Activated T-helper 17 cell treated with anti-CD3 and anti-CD28 coated beads, Interleukin-2, amount 50 U/mL, for 72 hours (primary cell): ENCODE measurements at regions not wholly inside any gene's neighbourhood (a gene's known extent, or its start where the extent isn't known, plus 50 kb on each side); places are given as distances from the start of the nearest gene placed in this dataset.

Experiments used
- ATAC-seq: fragments of 150-1000 bp; cut with Tn5 transposase; replicated peaks from 2 replicates; pipeline ENCODE4 v1.10.0; 2021; ENCODE audit warnings: mild to moderate bottlenecking, moderate library complexity
- H3K27ac Mint-ChIP-seq: one replicate; pipeline ENCODE4 v1.8.0; 2022; ENCODE audit warnings: mixed read lengths
- H3K27me3 Mint-ChIP-seq: one replicate; pipeline ENCODE4 v1.8.0; 2022; ENCODE audit warnings: mixed read lengths
- H3K36me3 Mint-ChIP-seq: one replicate; pipeline ENCODE4 v1.8.0; 2022; ENCODE audit warnings: low read depth, mild to moderate bottlenecking, mixed read lengths
- H3K4me1 Mint-ChIP-seq: one replicate; pipeline ENCODE4 v1.8.0; 2022; ENCODE audit warnings: mixed read lengths
- H3K4me3 Mint-ChIP-seq: one replicate; pipeline ENCODE4 v1.8.0; 2022; ENCODE audit warnings: mild to moderate bottlenecking, mixed read lengths
- H3K9me3 Mint-ChIP-seq: one replicate; pipeline ENCODE4 v1.8.0; 2022; ENCODE audit warnings: mixed read lengths

DNA sequence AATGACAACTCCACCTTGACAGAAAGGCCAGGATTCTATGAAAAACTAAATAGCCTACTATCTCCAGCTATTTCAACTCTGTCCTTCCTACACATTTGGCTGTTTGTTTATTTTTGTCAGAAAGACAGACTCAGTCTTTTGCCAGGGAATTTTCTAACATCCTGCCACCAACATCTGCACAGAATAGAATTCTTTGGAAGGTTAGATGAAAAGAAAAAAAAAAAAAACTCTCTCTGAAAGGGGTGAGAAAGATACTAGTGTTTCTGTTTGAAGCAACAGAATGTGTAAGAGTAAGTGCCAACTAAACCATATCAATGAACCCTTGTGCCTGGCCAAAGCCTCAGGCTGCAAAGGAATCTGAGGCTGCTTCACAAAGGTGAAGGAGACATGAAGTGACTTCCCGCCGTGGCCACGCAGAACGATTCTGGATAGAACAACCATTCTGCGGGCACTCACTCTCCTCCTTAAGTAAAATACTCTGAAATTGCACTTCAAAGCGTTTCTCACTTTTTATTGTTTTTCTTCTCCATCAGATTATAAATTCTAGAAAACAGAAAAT is 498.2 kb downstream of the IRS2 start:
- Mint-ChIP-seq H3K27ac (no peak overlapping the region), H3K27me3 (peaks cover 17% of the 10 kb centered on the region), H3K4me1 (no peaks in the 10 kb centered on the region), H3K9me3 (no peaks in the 10 kb centered on the region), H3K4me3 (no peak overlapping the region), H3K36me3 (no peaks in the 10 kb centered on the region)
- no peak for ATAC-seq

DNA sequence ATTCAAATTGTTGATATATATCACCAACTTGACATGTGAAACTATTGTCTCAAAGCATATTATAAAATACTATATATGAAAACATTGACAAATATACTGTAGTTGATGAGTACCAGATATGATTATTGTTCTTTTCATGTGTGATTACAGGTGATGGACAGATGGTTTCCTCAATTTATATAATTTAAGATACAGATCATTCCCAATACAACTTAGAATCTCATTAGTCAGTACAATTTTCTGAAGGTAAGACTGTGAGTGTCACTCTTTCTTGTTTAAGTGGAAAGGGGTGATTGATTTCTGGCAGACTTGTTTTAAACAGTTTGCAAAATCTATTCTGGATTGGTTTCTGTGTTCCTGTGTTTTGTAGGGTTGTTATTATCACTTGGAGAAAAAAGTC is 498.8 kb downstream of the IRS2 start:
- H3K9me3 Mint-ChIP-seq: no peaks in the 10 kb centered on the region
- H3K36me3 Mint-ChIP-seq: no peaks in the 10 kb centered on the region
- peaks cover 17% of the 10 kb centered on the region for H3K27me3 Mint-ChIP-seq
- no peak overlapping the region for H3K27ac Mint-ChIP-seq
- ATAC-seq: no peak
- no peaks in the 10 kb centered on the region for H3K4me1 Mint-ChIP-seq
- no peak overlapping the region for H3K4me3 Mint-ChIP-seq

DNA sequence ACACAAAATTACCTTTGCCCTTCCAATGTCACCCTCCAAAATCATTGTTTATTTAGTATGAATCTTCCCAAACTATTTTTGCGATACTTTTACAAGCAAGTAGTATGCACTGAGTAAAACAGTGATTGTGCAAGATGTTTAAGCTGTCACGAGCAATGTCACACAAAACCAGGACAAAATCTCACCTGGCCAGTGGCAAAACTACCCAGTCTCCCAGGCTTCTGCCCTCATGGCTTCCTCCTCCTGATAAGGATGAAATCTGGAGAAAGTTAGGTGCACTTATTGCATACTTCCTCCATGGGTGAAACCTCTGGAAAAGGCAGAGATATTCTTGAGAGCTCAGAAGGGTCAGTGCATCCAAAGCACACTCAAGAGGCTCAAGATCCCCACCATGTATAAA is 500.8 kb downstream of the IRS2 start:
- Mint-ChIP-seq H3K36me3 (no peaks in the 10 kb centered on the region), H3K4me3 (no peak overlapping the region), H3K27ac (no peak overlapping the region), H3K9me3 (no peaks in the 10 kb centered on the region), H3K4me1 (no peaks in the 10 kb centered on the region), H3K27me3 (peaks cover 14% of the 10 kb centered on the region)
- ATAC-seq: no peak

DNA sequence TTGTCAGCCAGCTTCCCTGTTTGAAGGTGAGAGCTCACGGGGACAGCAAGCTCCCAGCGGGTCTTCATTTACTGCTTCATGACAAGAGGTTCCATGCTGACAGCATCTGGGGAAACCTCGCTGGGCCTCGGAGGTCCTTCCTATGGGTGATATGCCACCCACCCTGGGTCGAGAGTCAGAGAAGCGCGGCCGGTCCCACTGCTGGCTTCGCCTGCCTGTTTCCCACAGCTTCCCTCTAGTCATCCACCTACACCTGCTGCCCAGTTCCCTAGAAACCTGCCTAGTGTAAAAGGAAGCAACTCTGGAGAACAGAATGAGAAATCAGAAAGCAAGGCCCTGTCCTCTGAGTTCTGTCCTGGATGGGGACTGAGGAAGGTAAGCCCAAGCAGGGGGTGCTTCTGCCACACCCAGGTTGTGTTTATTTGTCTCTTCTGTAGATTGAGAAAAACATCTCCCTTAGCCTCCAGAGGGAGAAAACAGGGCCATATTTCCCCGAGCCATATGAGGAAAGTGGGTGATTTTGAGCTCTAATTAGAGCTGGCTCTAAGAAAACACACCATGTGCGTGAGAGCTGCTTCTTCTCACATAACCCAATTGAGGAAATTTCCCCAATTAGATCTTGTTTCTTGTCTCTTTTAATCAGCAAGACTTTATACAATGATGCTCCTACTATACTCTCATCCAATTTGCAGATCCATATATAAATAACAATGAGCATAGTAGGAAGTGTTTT is 504.3 kb downstream of the IRS2 start:
- Mint-ChIP-seq H3K9me3 (no peaks in the 10 kb centered on the region), H3K4me1 (no peaks in the 10 kb centered on the region), H3K27ac (no peak overlapping the region), H3K4me3 (no peak overlapping the region), H3K36me3 (no peaks in the 10 kb centered on the region), H3K27me3 (peaks cover 9% of the 10 kb centered on the region)
- no peak for ATAC-seq

DNA sequence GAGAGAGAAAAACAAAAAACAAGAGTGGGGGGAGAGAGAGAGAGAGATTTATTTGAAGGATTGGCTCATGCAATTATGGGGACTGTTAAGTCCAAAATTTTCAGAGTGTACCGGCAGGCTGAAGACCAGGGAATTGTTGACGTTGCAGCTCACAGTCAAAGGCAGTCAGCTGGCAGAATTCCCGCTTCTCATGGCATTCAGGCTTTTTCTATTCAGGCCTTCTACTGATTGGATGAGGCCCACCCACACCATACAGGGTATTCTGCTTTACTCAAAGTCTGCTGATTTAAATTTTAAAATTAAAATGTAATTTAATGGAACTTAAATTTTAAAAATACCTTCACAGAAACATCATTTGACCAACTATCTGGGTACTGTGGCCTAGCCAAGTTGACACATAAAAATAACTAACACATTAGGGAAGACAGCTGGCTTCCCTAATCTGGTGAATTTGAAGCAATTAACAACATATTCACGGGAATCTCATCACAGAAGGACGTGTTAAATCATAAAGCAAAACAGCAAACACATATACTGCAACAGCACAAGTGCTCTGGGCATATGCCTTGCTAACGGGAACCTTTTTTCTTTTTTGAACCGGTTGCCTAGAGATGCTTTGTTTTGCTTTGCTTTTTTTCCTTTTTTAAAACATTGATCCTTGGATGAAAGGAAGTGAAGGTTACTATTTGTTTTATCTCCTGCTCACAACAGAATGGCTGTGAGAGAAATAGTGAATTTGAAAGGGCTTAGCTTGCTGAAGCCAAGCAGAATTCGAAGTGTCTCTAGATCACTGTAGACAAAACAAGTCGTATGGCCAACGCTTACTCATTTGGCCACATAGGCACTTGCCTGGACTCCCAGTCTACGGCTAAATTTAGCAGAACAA is 505.1 kb downstream of the IRS2 start:
- Mint-ChIP-seq H3K27ac (no peak overlapping the region), H3K9me3 (no peaks in the 10 kb centered on the region), H3K36me3 (no peaks in the 10 kb centered on the region), H3K4me3 (no peak overlapping the region), H3K4me1 (no peaks in the 10 kb centered on the region), H3K27me3 (peaks cover 9% of the 10 kb centered on the region)
- no peak for ATAC-seq

DNA sequence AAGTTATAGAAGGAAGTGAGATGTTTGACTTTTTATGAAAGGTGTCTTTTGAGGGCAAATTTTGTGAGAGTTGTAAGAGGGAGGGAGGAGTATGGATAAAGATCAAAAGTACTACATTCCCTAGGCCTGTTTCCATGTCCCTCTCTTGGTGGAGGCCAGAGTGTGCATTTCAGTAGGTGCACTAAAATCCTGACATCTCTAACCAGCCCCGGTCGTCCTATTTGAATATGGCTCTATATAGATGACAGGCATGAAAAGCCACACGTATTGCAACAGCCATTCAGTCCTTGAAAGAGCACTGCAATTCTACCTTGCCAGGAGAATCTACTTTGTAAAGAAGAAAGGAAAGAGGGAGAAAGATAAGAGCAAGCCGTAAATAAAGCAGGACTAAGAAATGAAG is 510.1 kb downstream of the IRS2 start:
- Mint-ChIP-seq H3K27me3 (peaks cover 10% of the 10 kb centered on the region), H3K36me3 (no peaks in the 10 kb centered on the region), H3K4me3 (no peak overlapping the region), H3K4me1 (no peaks in the 10 kb centered on the region), H3K27ac (no peak overlapping the region), H3K9me3 (no peaks in the 10 kb centered on the region)
- ATAC-seq: no peak

DNA sequence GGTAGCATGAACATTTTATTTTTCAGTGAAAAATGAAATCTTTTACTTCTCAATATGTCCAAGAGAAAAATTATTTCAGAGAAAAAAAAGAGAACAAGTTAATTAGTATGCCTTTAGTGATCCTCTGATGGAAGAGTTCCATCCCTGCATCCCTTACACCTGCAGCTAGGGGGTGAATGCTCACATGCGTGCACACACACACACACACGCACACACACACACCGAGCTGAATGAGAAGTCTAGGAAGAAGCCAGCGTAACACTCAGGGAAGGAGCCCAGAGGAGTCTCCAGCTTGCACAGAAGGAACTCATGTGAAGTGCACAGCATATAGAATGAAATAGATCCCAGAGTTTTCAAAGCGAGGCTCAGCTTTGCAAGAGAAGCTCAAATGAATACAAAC is 510.5 kb downstream of the IRS2 start:
- Mint-ChIP-seq H3K36me3 (no peaks in the 10 kb centered on the region), H3K4me3 (no peak overlapping the region), H3K9me3 (no peaks in the 10 kb centered on the region), H3K4me1 (no peaks in the 10 kb centered on the region), H3K27me3 (peaks cover 10% of the 10 kb centered on the region), H3K27ac (no peak overlapping the region)
- ATAC-seq: no peak

DNA sequence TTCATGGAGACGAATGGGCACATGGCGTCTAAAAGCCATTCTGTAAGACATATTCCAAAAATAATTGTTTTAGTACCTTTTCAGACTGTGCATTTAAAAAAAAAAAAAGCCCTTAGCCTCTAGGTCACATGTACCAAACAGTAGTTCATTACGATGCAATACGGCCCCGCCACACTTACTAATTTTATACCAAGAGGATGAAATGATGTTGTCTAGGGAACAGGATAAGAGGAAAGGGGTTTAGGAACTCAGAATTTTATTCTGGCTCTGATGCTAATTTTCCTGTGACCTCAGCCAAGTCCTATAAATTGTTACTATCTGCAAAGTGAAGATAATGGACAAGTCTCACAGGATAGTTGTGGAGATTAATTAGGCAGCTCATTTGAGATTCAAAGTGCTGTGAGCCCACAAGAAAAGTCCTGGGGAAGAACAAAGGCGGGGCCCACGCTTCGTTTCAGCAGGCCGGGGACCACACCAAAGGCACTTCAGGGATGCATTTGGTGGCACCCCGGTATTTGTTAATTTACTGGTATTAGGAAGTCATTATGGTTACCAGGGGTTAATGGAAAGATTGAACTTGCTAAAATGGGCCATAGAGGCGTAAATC is 511.1 kb downstream of the IRS2 start:
- Mint-ChIP-seq H3K27ac (no peak overlapping the region), H3K4me3 (no peak overlapping the region), H3K27me3 (peaks cover 10% of the 10 kb centered on the region), H3K36me3 (no peaks in the 10 kb centered on the region), H3K9me3 (no peaks in the 10 kb centered on the region), H3K4me1 (no peaks in the 10 kb centered on the region)
- ATAC-seq: no peak

DNA sequence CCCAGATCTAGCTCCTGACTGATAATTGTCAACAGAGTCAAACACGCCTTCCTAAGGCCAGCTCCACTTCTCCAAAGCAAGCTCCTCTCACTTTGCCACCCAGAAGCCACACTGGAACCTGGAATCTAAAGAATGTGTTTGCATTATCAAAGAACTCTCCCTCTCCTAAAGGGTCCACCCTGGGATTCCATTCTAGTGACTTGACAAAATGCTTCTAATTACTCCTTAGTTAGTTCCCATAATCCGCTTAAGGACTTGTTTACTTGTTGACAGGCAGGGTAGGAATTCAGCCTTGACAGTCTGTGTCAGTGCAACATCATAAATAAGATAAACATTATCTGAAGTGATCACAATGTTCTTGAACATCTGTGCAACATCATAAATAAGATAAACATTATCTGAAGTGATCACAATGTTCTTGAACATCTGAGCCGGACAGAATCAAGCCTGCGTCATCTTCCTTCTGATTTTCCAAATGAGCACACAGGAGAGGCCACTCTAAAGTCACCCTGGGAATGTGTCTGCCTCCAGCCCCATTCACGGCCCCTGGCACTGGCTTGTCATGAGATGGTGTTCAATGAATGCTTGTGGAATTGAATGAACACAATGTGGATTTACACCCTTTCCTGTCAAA is 512.1 kb downstream of the IRS2 start:
- H3K36me3 Mint-ChIP-seq: no peaks in the 10 kb centered on the region
- ATAC-seq: no peak
- H3K4me3 Mint-ChIP-seq: no peak overlapping the region
- no peak overlapping the region for H3K27ac Mint-ChIP-seq
- H3K4me1 Mint-ChIP-seq: no peaks in the 10 kb centered on the region
- H3K27me3 Mint-ChIP-seq: peaks cover 12% of the 10 kb centered on the region
- no peaks in the 10 kb centered on the region for H3K9me3 Mint-ChIP-seq

DNA sequence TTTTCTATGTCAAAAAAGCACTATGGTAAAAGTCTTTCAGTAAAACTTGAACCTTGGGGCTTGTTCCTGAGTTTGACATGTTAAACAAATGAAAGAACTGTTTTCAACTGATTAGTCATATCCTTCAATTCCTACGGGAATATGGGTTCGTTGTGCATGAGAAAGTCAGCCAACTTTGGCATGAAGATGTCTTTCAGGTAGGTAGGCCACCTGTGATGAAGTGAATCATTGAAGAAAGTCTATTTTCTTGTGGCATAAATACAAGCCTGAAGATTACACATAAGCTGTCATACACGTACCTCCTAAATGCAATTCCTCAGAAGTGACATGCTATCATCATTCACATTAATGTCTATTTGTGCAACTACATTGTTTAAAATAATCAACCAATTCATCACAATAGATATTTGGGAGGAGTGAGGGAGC is 513.0 kb downstream of the IRS2 start:
- Mint-ChIP-seq H3K4me3 (no peak overlapping the region), H3K4me1 (no peaks in the 10 kb centered on the region), H3K27me3 (peaks cover 17% of the 10 kb centered on the region), H3K36me3 (no peaks in the 10 kb centered on the region), H3K27ac (no peak overlapping the region), H3K9me3 (no peaks in the 10 kb centered on the region)
- ATAC-seq: no peak

DNA sequence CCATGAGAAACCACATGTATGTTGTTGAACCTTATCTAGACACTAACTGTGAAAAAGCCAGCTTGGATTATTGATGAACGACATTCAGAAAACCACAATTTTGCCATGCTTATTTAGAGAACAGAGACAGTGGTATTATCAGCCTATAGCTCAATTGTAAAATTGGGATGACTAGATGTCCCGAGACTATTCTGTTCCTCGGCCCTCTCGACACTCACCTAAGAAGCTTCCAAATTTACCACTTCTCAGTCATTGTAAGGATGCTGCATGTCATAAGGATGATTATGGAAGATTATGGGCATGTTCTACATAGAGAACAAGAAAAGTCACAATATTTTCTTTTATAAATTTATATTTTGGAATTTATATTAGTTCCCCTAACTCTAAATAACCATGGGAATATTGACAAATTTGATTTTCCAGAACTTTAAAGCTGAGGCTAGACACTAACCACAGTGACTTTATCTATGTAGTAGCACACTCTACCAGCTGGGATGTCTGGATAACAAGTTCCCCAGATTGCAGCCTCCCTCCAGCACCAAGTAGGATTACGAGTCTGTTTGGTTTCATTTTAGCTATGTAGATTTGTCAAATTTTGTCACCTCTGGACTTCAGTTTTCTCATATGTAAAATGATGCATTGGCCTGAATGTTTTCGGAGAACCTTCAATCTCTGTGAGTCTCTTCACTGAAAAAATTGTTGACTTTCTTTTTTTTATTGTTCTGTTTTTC is 513.6 kb downstream of the IRS2 start:
- peaks cover 22% of the 10 kb centered on the region for H3K27me3 Mint-ChIP-seq
- H3K36me3 Mint-ChIP-seq: no peaks in the 10 kb centered on the region
- ATAC-seq: no peak
- H3K4me3 Mint-ChIP-seq: no peak overlapping the region
- H3K27ac Mint-ChIP-seq: no peak overlapping the region
- no peaks in the 10 kb centered on the region for H3K9me3 Mint-ChIP-seq
- no peaks in the 10 kb centered on the region for H3K4me1 Mint-ChIP-seq

DNA sequence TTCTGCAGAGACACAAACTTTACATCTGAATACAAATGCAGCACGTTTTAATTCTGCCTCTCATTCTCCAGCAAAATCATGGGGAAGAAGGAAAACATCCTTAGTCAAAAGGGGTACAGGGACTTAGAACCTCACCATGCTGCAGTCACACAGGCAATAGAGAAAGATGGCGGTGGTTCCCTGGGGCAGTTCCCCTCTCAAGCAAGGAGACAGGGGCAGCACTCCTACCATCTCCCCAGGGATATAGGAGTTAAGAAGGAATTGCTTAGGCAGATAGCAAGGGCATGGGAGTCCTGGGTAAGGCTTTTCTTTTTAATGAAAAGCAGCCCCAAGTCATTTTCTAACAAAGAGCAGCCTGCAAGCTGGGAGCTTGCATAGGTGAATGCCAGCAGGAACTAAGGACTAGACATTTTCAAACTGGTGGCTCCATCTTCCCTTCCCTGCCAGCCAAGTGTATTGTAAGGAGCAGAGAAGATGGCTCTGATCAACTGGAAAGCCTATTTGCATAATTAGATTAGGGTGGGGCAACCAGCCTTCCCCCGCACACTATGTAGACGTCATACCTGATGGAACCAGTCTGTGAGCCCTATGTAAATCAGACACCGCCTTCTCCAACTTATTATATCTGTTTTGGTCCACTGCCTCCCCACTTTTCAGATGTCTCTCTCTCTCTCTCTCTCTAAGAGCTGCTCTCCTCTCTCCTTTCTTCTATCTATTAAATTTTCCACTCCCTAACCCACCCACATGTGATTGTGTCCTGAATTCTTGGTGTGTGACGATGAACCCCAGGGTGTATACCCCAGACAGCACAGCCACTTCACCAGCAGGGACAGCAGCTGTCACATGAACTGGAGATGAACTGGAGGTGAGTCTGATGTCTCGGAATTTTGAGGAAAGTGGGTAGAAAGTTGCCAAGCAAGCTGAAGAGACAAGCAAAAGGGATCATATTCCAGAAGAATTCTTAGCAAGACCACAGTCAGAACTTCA is 514.5 kb downstream of the IRS2 start:
- no peak for ATAC-seq
- Mint-ChIP-seq H3K4me1 (no peaks in the 10 kb centered on the region), H3K36me3 (no peaks in the 10 kb centered on the region)

DNA sequence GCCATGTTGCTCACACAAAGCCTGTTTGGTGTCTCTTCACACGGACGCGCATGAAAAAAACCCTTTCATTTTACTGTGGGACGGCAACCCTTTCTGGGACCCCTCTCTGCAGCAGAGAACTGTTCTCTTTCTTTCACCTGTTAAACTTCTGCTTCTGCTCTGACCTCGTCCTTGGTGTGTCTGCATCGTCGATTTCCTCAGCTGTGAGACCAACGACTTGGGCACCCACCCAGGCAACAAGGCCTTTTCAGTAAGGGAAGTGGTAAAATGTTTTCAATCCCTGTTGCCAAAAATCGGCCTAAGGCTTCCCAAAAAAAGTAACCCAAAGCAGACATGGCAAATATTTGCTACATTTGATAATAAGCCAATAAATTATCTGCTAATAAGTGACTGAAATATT is 515.3 kb downstream of the IRS2 start:
- Mint-ChIP-seq H3K27me3 (peaks cover 33% of the 10 kb centered on the region), H3K4me3 (no peak overlapping the region), H3K36me3 (no peaks in the 10 kb centered on the region), H3K27ac (no peak overlapping the region), H3K4me1 (no peaks in the 10 kb centered on the region), H3K9me3 (no peaks in the 10 kb centered on the region)
- ATAC-seq: no peak

More for the DNA sequence above, 514.5 kb downstream of the IRS2 start:
- H3K27me3 Mint-ChIP-seq: peaks cover 26% of the 10 kb centered on the region
- no peaks in the 10 kb centered on the region for H3K9me3 Mint-ChIP-seq
- H3K27ac Mint-ChIP-seq: no peak overlapping the region
- no peak overlapping the region for H3K4me3 Mint-ChIP-seq
